K562 (cell line): ENCODE measurements at regions not wholly inside any gene's neighbourhood (a gene's known extent, or its start where the extent isn't known, plus 50 kb on each side); places are given as distances from the start of the nearest gene placed in this dataset.

Experiments used
- ARID1B ChIP-seq: fragments of 450-650 bp; IDR thresholded peaks from 2 replicates; pipeline ENCODE4 v1.6.1; 2016; ENCODE audit warnings: antibody characterized with exemption, mild to moderate bottlenecking, inconsistent platforms
- CBFA2T2 ChIP-seq: fragments of 450-650 bp; conservative IDR thresholded peaks from 2 replicates; pipeline ENCODE4 v1.6.1; 2017; ENCODE audit warnings: mild to moderate bottlenecking
- CBX5 ChIP-seq: IDR thresholded peaks from 2 replicates; pipeline ENCODE4 v1.6.1; 2014; ENCODE audit warnings: low read depth, borderline replicate concordance
- CEBPB ChIP-seq: fragments of 450-650 bp; IDR thresholded peaks from 2 replicates; pipeline ENCODE4 v1.6.1; 2016; ENCODE audit warnings: missing genetic modification characterization, missing compliant biosample characterization
- E2F4 ChIP-seq: sonication (generic); formaldehyde crosslinking; IDR thresholded peaks from 2 replicates; pipeline ENCODE4 v1.8.0; 2022; ENCODE audit warnings: mild to moderate bottlenecking, low read depth, missing genetic modification reagents
- EGR1 ChIP-seq: fragments of 450-650 bp; conservative IDR thresholded peaks from 2 replicates; pipeline ENCODE4 v1.6.1; 2017; ENCODE audit warnings: mild to moderate bottlenecking
- IRF2 ChIP-seq: sonication (generic); formaldehyde crosslinking; IDR thresholded peaks from 2 replicates; pipeline ENCODE4 v1.8.1; 2022; ENCODE audit warnings: mild to moderate bottlenecking, missing genetic modification reagents
- JUN ChIP-seq, 2 experiments: sonication (generic) in 1 of 2; formaldehyde crosslinking in 1 of 2; IDR thresholded peaks; 2 replicates each; pipeline versions ENCODE4 v1.6.1 to v1.8.0; 2012 to 2022; ENCODE audit warnings: borderline replicate concordance in 2 of 2, mild to moderate bottlenecking in 2 of 2, improper control_type of control experiment in 1 of 2, low read depth in 1 of 2, low read length in 1 of 2, missing genetic modification reagents in 1 of 2
- KAT8 ChIP-seq: fragments of 450-650 bp; IDR thresholded peaks from 2 replicates; pipeline ENCODE4 v1.6.1; 2016; ENCODE audit warnings: low read depth, mild to moderate bottlenecking
- KLF16 ChIP-seq: IDR thresholded peaks from 2 replicates; pipeline ENCODE4 v1.6.1; 2016; ENCODE audit warnings: antibody characterized with exemption
- MXD1 ChIP-seq: fragments of 250-450 bp; sonication (Bioruptor Pico); IDR thresholded peaks from 2 replicates; pipeline ENCODE4 v1.8.0; 2021; ENCODE audit warnings: borderline replicate concordance, mild to moderate bottlenecking, moderate library complexity; ENCODE audit not compliant: poor library complexity, severe bottlenecking
- NR0B1 ChIP-seq: fragments of 450-650 bp; IDR thresholded peaks from one replicate; pipeline ENCODE4 v1.6.1; 2018; ENCODE audit warnings: mild to moderate bottlenecking, moderate library complexity; ENCODE audit not compliant: partially characterized antibody
- PHF20 ChIP-seq: fragments of 450-650 bp; IDR thresholded peaks from 2 replicates; pipeline ENCODE4 v1.6.1; 2018; ENCODE audit not compliant: partially characterized antibody
- PHF8 ChIP-seq: fragments of 200-600 bp; sonication (generic); IDR thresholded peaks from 2 replicates; pipeline ENCODE4 v1.6.1; 2012; ENCODE audit warnings: mixed run types, mild to moderate bottlenecking, inconsistent platforms, low read length, moderate library complexity, borderline replicate concordance
- SP1 ChIP-seq: sonication (generic); formaldehyde crosslinking; IDR thresholded peaks from 2 replicates; pipeline ENCODE4 v1.8.1; 2022; ENCODE audit warnings: mild to moderate bottlenecking, missing genetic modification reagents
- TAF15 ChIP-seq: fragments of 200-400 bp; formaldehyde crosslinking; IDR thresholded peaks from 2 replicates; pipeline ENCODE4 v1.6.1; 2017; ENCODE audit warnings: mild to moderate bottlenecking, low read depth, low read length, moderate library complexity
- TAL1 ChIP-seq: fragments of 450-650 bp; IDR thresholded peaks from 2 replicates; pipeline ENCODE4 v1.6.1; 2016; ENCODE audit warnings: mild to moderate bottlenecking
- ZKSCAN3 ChIP-seq: fragments of 250-450 bp; sonication (Bioruptor Pico); IDR thresholded peaks from 2 replicates; pipeline ENCODE4 v1.4.0; 2020
- ZNF507 ChIP-seq: conservative IDR thresholded peaks from 2 replicates; pipeline ENCODE4 v1.6.1; 2017; ENCODE audit warnings: missing genetic modification characterization, missing compliant biosample characterization
- ZNF512 ChIP-seq: IDR thresholded peaks from 2 replicates; pipeline ENCODE4 v1.6.1; 2016; ENCODE audit warnings: missing genetic modification characterization, missing compliant biosample characterization
- ZNF589 ChIP-seq: fragments of 200-800 bp; sonication (Bioruptor generic); IDR thresholded peaks from 2 replicates; pipeline ENCODE4 v1.6.1; 2016; ENCODE audit warnings: low read depth, missing genetic modification characterization, missing compliant biosample characterization
- TF ChIP-seq, protein P1 (sequence below): sonication (generic); formaldehyde crosslinking; IDR thresholded peaks from 2 replicates; pipeline ENCODE4 v1.8.0; 2023; ENCODE audit warnings: mild to moderate bottlenecking, missing genetic modification reagents
- TF ChIP-seq, protein P2 (sequence below), 2 experiments: IDR thresholded peaks; 2 replicates each; pipeline ENCODE4 v1.6.1; 2011; ENCODE audit warnings: borderline replicate concordance in 1 of 2, control low read depth in 1 of 2, low read depth in 1 of 2, low read length in 1 of 2, mild to moderate bottlenecking in 1 of 2, mixed read lengths in 1 of 2, moderate library complexity in 1 of 2; ENCODE audit not compliant: insufficient read depth in 1 of 2, insufficient read length in 1 of 2, poor library complexity in 1 of 2, severe bottlenecking in 1 of 2; ENCODE audit errors: extremely low read depth in 1 of 2

DNA sequence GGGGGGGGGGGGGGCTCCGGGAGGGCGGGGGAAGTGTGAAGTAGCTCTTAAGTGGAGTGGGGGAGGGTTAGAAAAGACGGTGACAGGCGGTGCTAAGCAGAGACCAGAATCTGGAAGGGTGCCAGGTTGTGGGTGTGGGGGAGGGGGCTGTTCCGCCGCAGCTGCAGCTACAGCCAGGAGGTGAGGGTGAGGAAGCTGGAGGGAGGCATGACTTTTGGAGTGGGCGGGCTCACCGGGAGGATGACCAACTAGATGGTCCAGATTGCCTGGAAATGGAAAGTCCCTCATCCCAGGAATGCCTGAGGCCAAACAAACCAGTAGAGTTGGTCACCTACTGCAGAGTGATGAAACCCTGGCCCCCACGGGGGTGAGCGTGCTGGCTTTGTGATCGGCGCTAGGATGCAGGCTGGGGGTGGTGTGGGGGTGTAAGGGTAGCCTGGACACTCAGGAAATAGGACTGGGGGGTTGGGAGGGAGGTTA is 158.1 kb upstream of the SHB start (continued):
- TF ChIP-seq, protein P1, sequence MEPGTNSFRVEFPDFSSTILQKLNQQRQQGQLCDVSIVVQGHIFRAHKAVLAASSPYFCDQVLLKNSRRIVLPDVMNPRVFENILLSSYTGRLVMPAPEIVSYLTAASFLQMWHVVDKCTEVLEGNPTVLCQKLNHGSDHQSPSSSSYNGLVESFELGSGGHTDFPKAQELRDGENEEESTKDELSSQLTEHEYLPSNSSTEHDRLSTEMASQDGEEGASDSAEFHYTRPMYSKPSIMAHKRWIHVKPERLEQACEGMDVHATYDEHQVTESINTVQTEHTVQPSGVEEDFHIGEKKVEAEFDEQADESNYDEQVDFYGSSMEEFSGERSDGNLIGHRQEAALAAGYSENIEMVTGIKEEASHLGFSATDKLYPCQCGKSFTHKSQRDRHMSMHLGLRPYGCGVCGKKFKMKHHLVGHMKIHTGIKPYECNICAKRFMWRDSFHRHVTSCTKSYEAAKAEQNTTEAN (CRISPR knock-in tag): no peak
- TF ChIP-seq ZNF589 (CRISPR knock-in tag) (no peak), CEBPB (tag) (0 out of 2 replicates have a peak, but pooled peaks have one; percentile 17), TAL1 (no peak), EGR1 (peak; percentile 86), JUN (IDR thresholded peaks at IDR 0.05; ENCODE audit: borderline replicate concordance, low read depth, low read length) (no peak), JUN (CRISPR knock-in tag; IDR thresholded peaks at IDR 0.05; ENCODE audit: borderline replicate concordance) (no peak), ZNF512 (tag) (no peak), IRF2 (CRISPR knock-in tag) (no peak), KLF16 (peak; percentile 42; the same call in 1 of the 2 replicates), ZKSCAN3 (CRISPR knock-in tag) (no peak), KAT8 (no peak), E2F4 (CRISPR knock-in tag) (no peak), ZNF507 (no peak), CBFA2T2 (peak; percentile 67), PHF20 (no peak), PHF8 (no peak), MXD1 (CRISPR knock-in tag) (no peak), NR0B1 (no peak), CBX5 (no peak), TAF15 (no peak), ARID1B (peak; percentile 65), SP1 (CRISPR knock-in tag) (no peak)
- TF ChIP-seq, protein P2, sequence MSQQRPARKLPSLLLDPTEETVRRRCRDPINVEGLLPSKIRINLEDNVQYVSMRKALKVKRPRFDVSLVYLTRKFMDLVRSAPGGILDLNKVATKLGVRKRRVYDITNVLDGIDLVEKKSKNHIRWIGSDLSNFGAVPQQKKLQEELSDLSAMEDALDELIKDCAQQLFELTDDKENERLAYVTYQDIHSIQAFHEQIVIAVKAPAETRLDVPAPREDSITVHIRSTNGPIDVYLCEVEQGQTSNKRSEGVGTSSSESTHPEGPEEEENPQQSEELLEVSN (IDR thresholded peaks at IDR 0.05; ENCODE audit: borderline replicate concordance in 1 of 2, extremely low read depth in 1 of 2, insufficient read depth in 1 of 2, insufficient read length in 1 of 2, low read depth in 1 of 2, low read length in 1 of 2, poor library complexity in 1 of 2, severe bottlenecking in 1 of 2): peak in 1 of 2 experiments; percentile 19
